AG04449 (cell line): ENCODE measurements at regions not wholly inside any gene's neighbourhood (a gene's known extent, or its start where the extent isn't known, plus 50 kb on each side); places are given as distances from the start of the nearest gene placed in this dataset.

Experiments used
- CTCF ChIA-PET: fragments of 350-600 bp; formaldehyde crosslinking; extraction: SDS; loops from one replicate; lab custom pipeline; 2021; ENCODE audit warnings: antibody characterized with exemption; lab: Yijun Ruan, JAX
- POLR2A ChIA-PET: fragments of 400-600, 350-600 bp; formaldehyde crosslinking; extraction: SDS; loops from one replicate; lab custom pipeline; 2020; ENCODE audit warnings: antibody characterized with exemption, inconsistent platforms; lab: Yijun Ruan, JAX
- DNase-seq: peaks from one replicate; pipeline ENCODE4 v3.0.0-alpha.2; 2010; ENCODE audit warnings: low read depth, low spot score
- H3K4me3 ChIP-seq: 2 replicates; pipeline ENCODE4 v1.5.1; 2011; ENCODE audit warnings: low read depth, mild to moderate bottlenecking, control low read depth, low read length
- CTCF ChIP-seq: IDR thresholded peaks from one replicate; pipeline ENCODE4 v1.5.1; 2011; ENCODE audit warnings: mild to moderate bottlenecking, moderate library complexity, low read length, control low read depth, inconsistent platforms; ENCODE audit not compliant: insufficient read depth; ENCODE audit errors: missing control alignments

- CTCF ChIA-PET: no interaction called here
- TF ChIP-seq CTCF: no peak
- DNase-seq: no peak
- POLR2A ChIA-PET: no interaction called here
- no peak overlapping the region for H3K4me3 ChIP-seq
These were observed 189.0 kb downstream of the BCL11A start for GRCh38 chr2:60364491-60364890.

- no peak for DNase-seq
- ChIA-PET CTCF (no interaction called here), POLR2A (no interaction called here)
- H3K4me3 ChIP-seq: no peak overlapping the region
- no peak for TF ChIP-seq CTCF
These were observed 192.0 kb downstream of the BCL11A start for GRCh38 chr2:60361498-60361897.

- CTCF ChIA-PET: no interaction called here
- POLR2A ChIA-PET: no interaction called here
- no peak overlapping the region for H3K4me3 ChIP-seq
- DNase-seq: no peak
- no peak for TF ChIP-seq CTCF
These were observed 193.9 kb downstream of the BCL11A start for GRCh38 chr2:60359569-60359968.

DNA sequence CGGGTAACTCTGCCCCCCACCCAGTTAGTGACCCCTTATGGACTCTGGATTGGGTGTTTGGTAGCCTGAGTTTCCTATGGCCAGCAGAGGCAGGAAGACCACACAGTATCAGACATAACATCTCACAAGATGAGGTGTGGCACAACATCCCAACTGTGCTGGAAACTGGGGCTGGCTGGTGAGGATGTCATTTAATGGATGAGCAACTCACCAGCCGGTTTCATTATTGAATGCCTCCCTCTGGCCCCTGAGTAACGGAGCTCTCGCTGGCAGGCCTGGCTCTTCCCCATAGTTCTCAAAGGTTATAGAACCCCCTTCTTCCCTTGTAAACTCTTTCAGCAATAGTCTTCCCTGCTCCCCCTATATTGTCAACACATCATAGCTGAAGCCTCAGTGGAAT, 195.0 kb downstream of the BCL11A start:
- TF ChIP-seq CTCF: no peak
- ChIA-PET CTCF (no interaction called here), POLR2A (no interaction called here)
- H3K4me3 ChIP-seq: no peak overlapping the region
- DNase-seq: no peak

- no peak for DNase-seq
- ChIA-PET CTCF (no interaction called here), POLR2A (no interaction called here)
- TF ChIP-seq CTCF: no peak
- no peak overlapping the region for H3K4me3 ChIP-seq
These were observed 195.5 kb downstream of the BCL11A start for GRCh38 chr2:60357996-60358395.

- no peak for DNase-seq
- TF ChIP-seq CTCF: no peak
- ChIA-PET CTCF (no interaction called here), POLR2A (no interaction called here)
- H3K4me3 ChIP-seq: no peak overlapping the region
These were observed 197.1 kb downstream of the BCL11A start for GRCh38 chr2:60356346-60356745.
